ENCODE measurements at regions not wholly inside any gene's neighbourhood (a gene's known extent, or its start where the extent isn't known, plus 50 kb on each side); places are given as distances from the start of the nearest gene placed in this dataset.
"Not testable (repeated sequence)": the region's sequence is repeated elsewhere in the genome, so short reads cannot be mapped to it uniquely, and the experiment has no call there.

GRCh38 chr3:168779970-168780645 is 684.4 kb upstream of the GOLIM4 start:
- H3K9me3 ChIP-seq (ENCODE audit: control insufficient read depth in 2 of 2, insufficient read depth in 1 of 2, low read length in 1 of 2); DNase-seq (ENCODE audit: low read depth in 6 of 9, low spot score in 9 of 9); H3K4me1 ChIP-seq (ENCODE audit: control insufficient read depth in 2 of 2, insufficient read depth in 2 of 2, low read length in 2 of 2); H3K27me3 ChIP-seq (ENCODE audit: control insufficient read depth in 2 of 2, insufficient read depth in 1 of 2, low read length in 1 of 2); H3K36me3 ChIP-seq (ENCODE audit: control insufficient read depth in 2 of 2, insufficient read depth in 2 of 2, low read length in 1 of 2); H3K27ac ChIP-seq (ENCODE audit: low read depth in 1 of 2, low read length in 1 of 2); H3K4me3 ChIP-seq (ENCODE audit: low read length in 2 of 2): not testable (repeated sequence)
- WGBS, result 97% methylated on average over 28 of the region's 28 CpGs

DNA sequence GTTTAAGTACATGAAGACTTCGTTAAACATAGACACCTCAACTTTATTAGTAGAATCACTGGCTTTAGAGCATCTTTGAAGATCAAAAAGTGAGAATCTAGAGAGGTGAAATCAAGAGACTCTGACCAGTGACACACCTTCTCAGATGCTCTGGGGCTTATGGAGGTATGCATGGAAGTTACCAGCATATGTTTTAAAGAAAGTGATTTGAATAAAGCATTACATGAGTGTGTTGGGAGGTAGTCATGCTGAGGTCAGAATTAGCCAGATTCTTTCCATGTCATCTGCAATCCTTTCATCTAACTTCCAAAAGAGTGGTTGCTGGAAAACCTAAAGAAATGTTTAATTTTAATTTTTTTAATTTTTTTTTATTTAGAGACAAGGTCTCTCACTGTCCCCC is 658.0 kb upstream of the GOLIM4 start:
- Histone ChIP-seq H3K27me3 (ENCODE audit: control insufficient read depth in 2 of 2, insufficient read depth in 1 of 2, low read length in 1 of 2) (no peaks in the 10 kb centered on the region), H3K4me1 (ENCODE audit: control insufficient read depth in 2 of 2, insufficient read depth in 2 of 2, low read length in 2 of 2) (no peaks in the 10 kb centered on the region), H3K27ac (ENCODE audit: low read depth in 1 of 2, low read length in 1 of 2) (no peak overlapping the region), H3K4me3 (ENCODE audit: low read length in 2 of 2) (no peak overlapping the region), H3K9me3 (ENCODE audit: control insufficient read depth in 2 of 2, insufficient read depth in 1 of 2, low read length in 1 of 2) (no peaks in the 10 kb centered on the region), H3K36me3 (ENCODE audit: control insufficient read depth in 2 of 2, insufficient read depth in 2 of 2, low read length in 1 of 2) (no peaks in the 10 kb centered on the region)
- WGBS, result 89% methylated on average over 1 of the region's 1 CpG
- no peak for DNase-seq (ENCODE audit: low read depth in 6 of 9, low spot score in 9 of 9)

DNA sequence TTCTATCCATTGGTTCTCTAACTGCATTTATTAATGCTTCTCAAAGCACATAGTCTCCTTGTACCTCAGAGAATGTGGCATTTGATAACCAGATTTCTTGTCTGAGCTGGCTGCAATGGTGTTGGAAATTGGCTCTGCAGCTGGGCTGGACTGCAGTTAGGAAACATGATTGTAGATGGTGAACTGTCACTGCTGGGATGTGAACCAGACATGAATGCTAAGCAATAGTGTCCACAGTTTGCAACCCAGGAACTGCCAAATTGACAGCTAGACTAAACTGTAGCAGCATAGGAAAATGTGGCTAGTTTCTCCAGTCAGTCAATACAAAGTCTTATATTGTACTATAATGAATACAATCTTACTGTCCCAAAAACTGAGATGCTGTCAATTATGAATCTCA is 656.6 kb upstream of the GOLIM4 start:
- DNase-seq (ENCODE audit: low read depth in 6 of 9, low spot score in 9 of 9), result no peak
- no peak overlapping the region for H3K27ac ChIP-seq (ENCODE audit: low read depth in 1 of 2, low read length in 1 of 2)
- no peaks in the 10 kb centered on the region for H3K36me3 ChIP-seq (ENCODE audit: control insufficient read depth in 2 of 2, insufficient read depth in 2 of 2, low read length in 1 of 2)
- no peak overlapping the region for H3K4me3 ChIP-seq (ENCODE audit: low read length in 2 of 2)
- H3K27me3 ChIP-seq (ENCODE audit: control insufficient read depth in 2 of 2, insufficient read depth in 1 of 2, low read length in 1 of 2), result no peaks in the 10 kb centered on the region
- no peaks in the 10 kb centered on the region for H3K4me1 ChIP-seq (ENCODE audit: control insufficient read depth in 2 of 2, insufficient read depth in 2 of 2, low read length in 2 of 2)
- H3K9me3 ChIP-seq (ENCODE audit: control insufficient read depth in 2 of 2, insufficient read depth in 1 of 2, low read length in 1 of 2), result no peaks in the 10 kb centered on the region

- no peak for DNase-seq (ENCODE audit: low read depth in 6 of 9, low spot score in 9 of 9)
- Histone ChIP-seq H3K27me3 (ENCODE audit: control insufficient read depth in 2 of 2, insufficient read depth in 1 of 2, low read length in 1 of 2) (no peaks in the 10 kb centered on the region), H3K36me3 (ENCODE audit: control insufficient read depth in 2 of 2, insufficient read depth in 2 of 2, low read length in 1 of 2) (no peaks in the 10 kb centered on the region), H3K4me3 (ENCODE audit: low read length in 2 of 2) (no peak overlapping the region), H3K9me3 (ENCODE audit: control insufficient read depth in 2 of 2, insufficient read depth in 1 of 2, low read length in 1 of 2) (peaks cover 0 to 5% of the 10 kb centered on the region in 2 donors), H3K4me1 (ENCODE audit: control insufficient read depth in 2 of 2, insufficient read depth in 2 of 2, low read length in 2 of 2) (no peaks in the 10 kb centered on the region), H3K27ac (ENCODE audit: low read depth in 1 of 2, low read length in 1 of 2) (no peak overlapping the region)
- 93% methylated on average over 3 of the region's 3 CpGs for WGBS
Measured at GRCh38 chr3:168747697-168748096, 652.0 kb upstream of the GOLIM4 start.

GRCh38 chr3:168738527-168739325 is 643.0 kb upstream of the GOLIM4 start:
- Histone ChIP-seq H3K4me3 (ENCODE audit: low read length in 2 of 2) (no peak overlapping the region), H3K27me3 (ENCODE audit: control insufficient read depth in 2 of 2, insufficient read depth in 1 of 2, low read length in 1 of 2) (no peaks in the 10 kb centered on the region), H3K27ac (ENCODE audit: low read depth in 1 of 2, low read length in 1 of 2) (no peak overlapping the region), H3K9me3 (ENCODE audit: control insufficient read depth in 2 of 2, insufficient read depth in 1 of 2, low read length in 1 of 2) (no peaks in the 10 kb centered on the region), H3K36me3 (ENCODE audit: control insufficient read depth in 2 of 2, insufficient read depth in 2 of 2, low read length in 1 of 2) (no peaks in the 10 kb centered on the region), H3K4me1 (ENCODE audit: control insufficient read depth in 2 of 2, insufficient read depth in 2 of 2, low read length in 2 of 2) (no peaks in the 10 kb centered on the region)
- 92% methylated on average over 6 of the region's 6 CpGs for WGBS
- DNase-seq (ENCODE audit: low read depth in 6 of 9, low spot score in 9 of 9), result no peak

DNA sequence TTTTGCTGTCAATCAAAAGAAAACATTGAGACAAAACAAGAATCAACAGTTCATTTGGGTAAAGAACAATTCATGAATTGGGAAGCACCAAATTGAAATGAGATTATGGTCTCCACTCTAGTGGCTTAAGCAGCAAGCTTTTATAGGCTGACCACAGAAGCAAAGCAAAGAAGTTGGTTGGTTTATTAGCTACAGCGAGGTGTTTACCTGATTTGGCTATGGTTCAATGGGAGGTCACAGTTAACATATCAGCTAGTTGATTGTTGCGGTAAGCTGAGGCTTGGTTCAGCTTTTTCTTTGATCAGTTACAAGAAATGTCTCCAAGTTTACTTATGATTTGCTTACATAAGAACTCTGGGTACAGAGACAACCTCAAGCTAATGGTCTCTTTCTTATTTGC is 640.5 kb upstream of the GOLIM4 start:
- H3K27ac ChIP-seq (ENCODE audit: low read depth in 1 of 2, low read length in 1 of 2), result no peak overlapping the region
- 93% methylated on average over 2 of the region's 2 CpGs for WGBS
- H3K27me3 ChIP-seq (ENCODE audit: control insufficient read depth in 2 of 2, insufficient read depth in 1 of 2, low read length in 1 of 2), result no peaks in the 10 kb centered on the region
- H3K36me3 ChIP-seq (ENCODE audit: control insufficient read depth in 2 of 2, insufficient read depth in 2 of 2, low read length in 1 of 2), result no peaks in the 10 kb centered on the region
- no peaks in the 10 kb centered on the region for H3K9me3 ChIP-seq (ENCODE audit: control insufficient read depth in 2 of 2, insufficient read depth in 1 of 2, low read length in 1 of 2)
- DNase-seq (ENCODE audit: low read depth in 6 of 9, low spot score in 9 of 9), result no peak
- no peak overlapping the region for H3K4me3 ChIP-seq (ENCODE audit: low read length in 2 of 2)
- H3K4me1 ChIP-seq (ENCODE audit: control insufficient read depth in 2 of 2, insufficient read depth in 2 of 2, low read length in 2 of 2), result no peaks in the 10 kb centered on the region

DNA sequence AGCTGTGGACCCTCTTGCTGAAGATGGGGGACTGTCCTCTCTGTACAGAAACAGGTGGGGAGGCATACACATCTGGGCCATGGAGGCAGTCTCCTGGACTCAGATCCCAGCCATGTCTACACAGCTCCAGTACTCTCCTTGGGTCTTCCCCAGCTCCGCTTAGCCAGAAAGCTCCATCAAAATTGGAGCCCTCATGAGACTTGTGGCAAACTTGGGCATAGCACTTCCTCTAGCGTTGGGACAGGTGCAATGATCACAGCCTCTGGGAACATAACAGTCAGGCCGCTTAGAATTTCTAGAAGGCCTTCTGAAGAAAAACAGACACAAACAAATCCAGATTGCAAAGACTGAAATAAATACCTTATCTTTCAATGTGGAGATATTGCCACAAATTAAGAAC is 634.3 kb upstream of the GOLIM4 start:
- Histone ChIP-seq H3K9me3 (ENCODE audit: control insufficient read depth in 2 of 2, insufficient read depth in 1 of 2, low read length in 1 of 2) (no peaks in the 10 kb centered on the region), H3K36me3 (ENCODE audit: control insufficient read depth in 2 of 2, insufficient read depth in 2 of 2, low read length in 1 of 2) (no peaks in the 10 kb centered on the region), H3K4me3 (ENCODE audit: low read length in 2 of 2) (no peak overlapping the region), H3K27me3 (ENCODE audit: control insufficient read depth in 2 of 2, insufficient read depth in 1 of 2, low read length in 1 of 2) (no peaks in the 10 kb centered on the region), H3K4me1 (ENCODE audit: control insufficient read depth in 2 of 2, insufficient read depth in 2 of 2, low read length in 2 of 2) (no peaks in the 10 kb centered on the region), H3K27ac (ENCODE audit: low read depth in 1 of 2, low read length in 1 of 2) (no peak overlapping the region)
- 66% methylated on average over 3 of the region's 3 CpGs for WGBS
- no peak for DNase-seq (ENCODE audit: low read depth in 6 of 9, low spot score in 9 of 9)

- no peak for DNase-seq (ENCODE audit: low read depth in 6 of 9, low spot score in 9 of 9)
- Histone ChIP-seq H3K4me1 (ENCODE audit: control insufficient read depth in 2 of 2, insufficient read depth in 2 of 2, low read length in 2 of 2) (no peaks in the 10 kb centered on the region), H3K4me3 (ENCODE audit: low read length in 2 of 2) (no peak overlapping the region), H3K36me3 (ENCODE audit: control insufficient read depth in 2 of 2, insufficient read depth in 2 of 2, low read length in 1 of 2) (no peaks in the 10 kb centered on the region), H3K27me3 (ENCODE audit: control insufficient read depth in 2 of 2, insufficient read depth in 1 of 2, low read length in 1 of 2) (no peaks in the 10 kb centered on the region), H3K27ac (ENCODE audit: low read depth in 1 of 2, low read length in 1 of 2) (no peak overlapping the region), H3K9me3 (ENCODE audit: control insufficient read depth in 2 of 2, insufficient read depth in 1 of 2, low read length in 1 of 2) (no peaks in the 10 kb centered on the region)
Measured at GRCh38 chr3:168722091-168722490, 626.4 kb upstream of the GOLIM4 start.

- DNase-seq (ENCODE audit: low read depth in 6 of 9, low spot score in 9 of 9), result no peak
- Histone ChIP-seq H3K36me3 (ENCODE audit: control insufficient read depth in 2 of 2, insufficient read depth in 2 of 2, low read length in 1 of 2) (no peaks in the 10 kb centered on the region), H3K27ac (ENCODE audit: low read depth in 1 of 2, low read length in 1 of 2) (no peak overlapping the region), H3K27me3 (ENCODE audit: control insufficient read depth in 2 of 2, insufficient read depth in 1 of 2, low read length in 1 of 2) (no peaks in the 10 kb centered on the region), H3K4me3 (ENCODE audit: low read length in 2 of 2) (no peak overlapping the region), H3K9me3 (ENCODE audit: control insufficient read depth in 2 of 2, insufficient read depth in 1 of 2, low read length in 1 of 2) (no peaks in the 10 kb centered on the region), H3K4me1 (ENCODE audit: control insufficient read depth in 2 of 2, insufficient read depth in 2 of 2, low read length in 2 of 2) (no peaks in the 10 kb centered on the region)
- 43% methylated on average over 1 of the region's 1 CpG for WGBS
Measured at GRCh38 chr3:168714609-168715240, 619.0 kb upstream of the GOLIM4 start.

All from thymus (tissue), 11 donors.